Panc1 (cell line): ENCODE measurements at regions not wholly inside any gene's neighbourhood (a gene's known extent, or its start where the extent isn't known, plus 50 kb on each side); places are given as distances from the start of the nearest gene placed in this dataset.

Experiments used
- POLR2AphosphoS5 ChIP-seq: IDR thresholded peaks from 2 replicates; pipeline ENCODE4 v1.6.1; 2012; ENCODE audit warnings: mild to moderate bottlenecking, low read depth, low read length, moderate library complexity
- SIN3A ChIP-seq: IDR thresholded peaks from 2 replicates; pipeline ENCODE4 v1.6.1; 2012; ENCODE audit warnings: low read depth, mild to moderate bottlenecking, low read length, moderate library complexity, borderline replicate concordance; ENCODE audit not compliant: insufficient read depth
- TF ChIP-seq, protein P1 (sequence below): fragments of 450-650 bp; IDR thresholded peaks from 2 replicates; pipeline ENCODE4 v1.5.1; 2017; ENCODE audit warnings: mild to moderate bottlenecking

DNA sequence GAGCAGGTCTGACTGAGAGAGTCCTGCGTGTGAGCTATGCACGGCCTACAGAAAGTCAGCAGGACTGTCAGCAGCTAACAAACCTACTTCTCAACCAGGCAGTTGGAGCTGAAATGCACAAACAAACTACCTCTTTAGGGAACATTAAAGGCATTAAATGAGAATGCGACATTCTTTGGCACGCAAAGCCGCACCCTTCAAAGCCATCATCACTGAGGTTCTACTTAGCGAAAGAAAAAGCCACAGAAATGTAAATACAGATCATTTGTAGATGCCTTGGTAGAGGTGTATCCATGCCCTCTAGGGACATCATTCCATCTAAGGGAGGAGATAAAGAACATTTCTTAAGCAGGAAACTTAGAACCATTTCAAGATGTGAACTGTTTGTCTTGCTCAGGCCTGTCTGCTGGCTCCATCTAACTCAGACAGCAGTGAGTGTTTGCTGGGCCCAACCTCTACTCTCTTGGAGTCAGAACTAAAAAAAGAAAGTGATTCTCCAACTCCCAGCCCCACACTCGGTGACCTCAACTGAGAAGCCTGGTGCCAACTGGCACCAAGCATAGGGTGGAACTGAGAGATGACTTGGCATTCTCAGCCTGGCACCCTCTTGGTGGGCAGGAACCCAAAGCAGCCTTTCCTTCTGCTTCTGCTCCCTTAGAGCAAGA lies 63.5 kb upstream of the MBIP start:
- TF ChIP-seq, protein P1, sequence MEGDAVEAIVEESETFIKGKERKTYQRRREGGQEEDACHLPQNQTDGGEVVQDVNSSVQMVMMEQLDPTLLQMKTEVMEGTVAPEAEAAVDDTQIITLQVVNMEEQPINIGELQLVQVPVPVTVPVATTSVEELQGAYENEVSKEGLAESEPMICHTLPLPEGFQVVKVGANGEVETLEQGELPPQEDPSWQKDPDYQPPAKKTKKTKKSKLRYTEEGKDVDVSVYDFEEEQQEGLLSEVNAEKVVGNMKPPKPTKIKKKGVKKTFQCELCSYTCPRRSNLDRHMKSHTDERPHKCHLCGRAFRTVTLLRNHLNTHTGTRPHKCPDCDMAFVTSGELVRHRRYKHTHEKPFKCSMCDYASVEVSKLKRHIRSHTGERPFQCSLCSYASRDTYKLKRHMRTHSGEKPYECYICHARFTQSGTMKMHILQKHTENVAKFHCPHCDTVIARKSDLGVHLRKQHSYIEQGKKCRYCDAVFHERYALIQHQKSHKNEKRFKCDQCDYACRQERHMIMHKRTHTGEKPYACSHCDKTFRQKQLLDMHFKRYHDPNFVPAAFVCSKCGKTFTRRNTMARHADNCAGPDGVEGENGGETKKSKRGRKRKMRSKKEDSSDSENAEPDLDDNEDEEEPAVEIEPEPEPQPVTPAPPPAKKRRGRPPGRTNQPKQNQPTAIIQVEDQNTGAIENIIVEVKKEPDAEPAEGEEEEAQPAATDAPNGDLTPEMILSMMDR: no peak
- no peak for TF ChIP-seq POLR2AphosphoS5
- no peak for TF ChIP-seq SIN3A
